ENCODE measurements at regions not wholly inside any gene's neighbourhood (a gene's known extent, or its start where the extent isn't known, plus 50 kb on each side); places are given as distances from the start of the nearest gene placed in this dataset.

DNA sequence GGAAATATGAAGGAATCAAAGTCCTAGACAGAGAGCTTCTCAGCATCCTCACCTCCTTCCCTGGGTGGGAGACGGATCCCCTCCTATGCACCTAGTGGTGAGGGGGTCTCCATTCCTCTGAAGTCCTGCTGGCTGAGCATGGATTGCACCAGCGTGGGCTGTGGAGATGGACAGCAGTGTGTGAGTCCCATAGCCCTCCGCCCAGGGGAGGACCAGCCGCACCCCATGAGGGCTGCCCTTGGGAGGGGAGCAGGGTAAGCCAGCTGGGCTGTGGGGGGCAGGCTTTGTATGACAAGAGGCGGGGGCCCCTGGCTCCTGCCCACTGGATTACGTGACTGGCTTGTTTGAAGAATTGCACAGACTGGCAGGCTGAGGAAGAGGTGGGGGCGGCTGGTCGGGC, 768.2 kb downstream of the GALR1 start:
- Histone ChIP-seq H3K27ac (ENCODE audit: low read depth, low read length) (no peak overlapping the region), H3K4me1 (ENCODE audit: control insufficient read depth in 5 of 5, insufficient read depth in 5 of 5, low read length in 5 of 5) (no peaks in the 10 kb centered on the region)

DNA sequence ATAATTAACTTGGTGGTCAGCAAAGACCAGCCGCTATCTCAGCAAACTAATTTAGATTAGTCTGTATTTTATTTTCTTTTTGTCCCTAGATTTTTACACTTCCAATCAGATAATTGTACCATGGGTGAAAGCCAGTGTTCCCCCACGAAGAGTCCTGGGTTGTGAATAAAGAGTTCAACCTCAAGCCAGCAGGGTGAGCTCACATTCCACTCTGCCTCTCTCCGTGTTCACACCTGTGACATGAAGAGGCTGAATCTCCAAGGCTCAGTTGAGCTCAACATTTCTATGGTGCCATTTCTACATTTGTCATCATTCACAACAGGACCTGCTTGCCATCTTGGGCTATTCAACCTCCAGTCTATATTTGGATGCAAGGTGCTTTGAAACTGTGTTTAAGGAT, 771.5 kb downstream of the GALR1 start:
- Histone ChIP-seq H3K27ac (ENCODE audit: low read depth, low read length) (no peak overlapping the region), H3K36me3 (ENCODE audit: control insufficient read depth in 5 of 5, insufficient read depth in 5 of 5, low read length in 5 of 5) (no peaks in the 10 kb centered on the region), H3K4me1 (ENCODE audit: control insufficient read depth in 5 of 5, insufficient read depth in 5 of 5, low read length in 5 of 5) (no peaks in the 10 kb centered on the region)

More for the DNA sequence above, 768.2 kb downstream of the GALR1 start:
- Histone ChIP-seq H3K9ac (ENCODE audit: low read length in 5 of 5) (no peak overlapping the region), H3K4me3 (ENCODE audit: low read depth in 1 of 5, low read length in 5 of 5) (no peak overlapping the region), H3K9me3 (ENCODE audit: control insufficient read depth in 5 of 5, low read length in 5 of 5) (no peaks in the 10 kb centered on the region), H3K36me3 (ENCODE audit: control insufficient read depth in 5 of 5, insufficient read depth in 5 of 5, low read length in 5 of 5) (no peaks in the 10 kb centered on the region), H3K27me3 (ENCODE audit: control insufficient read depth in 5 of 5, insufficient read depth in 4 of 5, low read length in 5 of 5) (peaks cover 3 to 8% (median 5%) of the 10 kb centered on the region in 5 donors)

DNA sequence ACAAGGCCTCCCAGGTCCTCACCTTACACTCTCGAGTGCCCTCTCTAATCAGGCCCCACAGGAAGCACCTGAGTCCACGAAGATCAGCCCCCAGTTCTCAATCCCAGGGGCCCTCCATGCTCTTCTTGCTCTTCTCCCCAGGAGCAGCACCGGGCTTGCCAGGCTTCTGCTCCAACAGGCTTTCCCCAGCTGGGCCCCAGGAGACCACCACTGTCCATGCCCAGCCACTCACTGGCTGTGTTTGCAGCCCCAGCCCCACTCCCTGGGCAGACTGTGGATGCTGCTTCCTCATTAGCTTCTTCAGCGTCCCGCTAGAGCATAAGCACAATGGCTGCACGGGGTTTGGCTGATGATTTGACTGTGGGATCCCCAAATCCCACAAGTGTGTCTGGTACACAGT, 781.9 kb downstream of the GALR1 start:
- H3K36me3 ChIP-seq (ENCODE audit: control insufficient read depth in 5 of 5, insufficient read depth in 5 of 5, low read length in 5 of 5), result no peaks in the 10 kb centered on the region
- H3K27me3 ChIP-seq (ENCODE audit: control insufficient read depth in 5 of 5, insufficient read depth in 4 of 5, low read length in 5 of 5), result no peaks in the 10 kb centered on the region
- H3K4me1 ChIP-seq (ENCODE audit: control insufficient read depth in 5 of 5, insufficient read depth in 5 of 5, low read length in 5 of 5), result no peaks in the 10 kb centered on the region
- H3K27ac ChIP-seq (ENCODE audit: low read depth, low read length), result no peak overlapping the region
- peaks cover 0 to 3% (median 0%) of the 10 kb centered on the region in 5 donors for H3K9me3 ChIP-seq (ENCODE audit: control insufficient read depth in 5 of 5, low read length in 5 of 5)
- H3K4me3 ChIP-seq (ENCODE audit: low read depth in 1 of 5, low read length in 5 of 5), result no peak overlapping the region
- no peak overlapping the region for H3K9ac ChIP-seq (ENCODE audit: low read length in 5 of 5)

More for the DNA sequence above, 771.5 kb downstream of the GALR1 start:
- peaks cover 2 to 8% (median 5%) of the 10 kb centered on the region in 5 donors for H3K27me3 ChIP-seq (ENCODE audit: control insufficient read depth in 5 of 5, insufficient read depth in 4 of 5, low read length in 5 of 5)
- no peaks in the 10 kb centered on the region for H3K9me3 ChIP-seq (ENCODE audit: control insufficient read depth in 5 of 5, low read length in 5 of 5)
- no peak overlapping the region for H3K4me3 ChIP-seq (ENCODE audit: low read depth in 1 of 5, low read length in 5 of 5)
- H3K9ac ChIP-seq (ENCODE audit: low read length in 5 of 5), result no peak overlapping the region

DNA sequence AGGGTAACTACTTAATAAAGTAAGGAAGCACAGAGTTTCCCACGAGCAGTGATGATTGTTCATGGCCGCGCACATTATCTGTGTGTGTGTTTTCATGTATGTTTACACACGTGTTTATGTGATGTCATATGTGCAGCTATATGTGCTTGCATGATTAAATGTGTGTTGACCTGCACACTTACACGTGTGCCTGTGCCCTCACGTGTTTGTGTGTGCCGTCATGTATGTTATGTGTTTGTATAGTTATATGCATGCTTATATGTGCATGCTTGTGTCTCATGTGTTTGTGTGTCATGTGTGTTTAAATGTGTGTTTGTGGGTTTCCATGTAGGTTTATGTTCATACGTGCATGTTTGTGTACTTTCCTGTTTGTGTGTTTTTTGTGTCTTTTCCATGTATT, 782.3 kb downstream of the GALR1 start:
- no peak overlapping the region for H3K4me3 ChIP-seq (ENCODE audit: low read depth in 1 of 5, low read length in 5 of 5)
- H3K9ac ChIP-seq (ENCODE audit: low read length in 5 of 5), result no peak overlapping the region
- no peak overlapping the region for H3K27ac ChIP-seq (ENCODE audit: low read depth, low read length)
- H3K27me3 ChIP-seq (ENCODE audit: control insufficient read depth in 5 of 5, insufficient read depth in 4 of 5, low read length in 5 of 5), result no peaks in the 10 kb centered on the region
- H3K9me3 ChIP-seq (ENCODE audit: control insufficient read depth in 5 of 5, low read length in 5 of 5), result peaks cover 0 to 3% (median 0%) of the 10 kb centered on the region in 5 donors
- H3K36me3 ChIP-seq (ENCODE audit: control insufficient read depth in 5 of 5, insufficient read depth in 5 of 5, low read length in 5 of 5), result no peaks in the 10 kb centered on the region
- no peaks in the 10 kb centered on the region for H3K4me1 ChIP-seq (ENCODE audit: control insufficient read depth in 5 of 5, insufficient read depth in 5 of 5, low read length in 5 of 5)

DNA sequence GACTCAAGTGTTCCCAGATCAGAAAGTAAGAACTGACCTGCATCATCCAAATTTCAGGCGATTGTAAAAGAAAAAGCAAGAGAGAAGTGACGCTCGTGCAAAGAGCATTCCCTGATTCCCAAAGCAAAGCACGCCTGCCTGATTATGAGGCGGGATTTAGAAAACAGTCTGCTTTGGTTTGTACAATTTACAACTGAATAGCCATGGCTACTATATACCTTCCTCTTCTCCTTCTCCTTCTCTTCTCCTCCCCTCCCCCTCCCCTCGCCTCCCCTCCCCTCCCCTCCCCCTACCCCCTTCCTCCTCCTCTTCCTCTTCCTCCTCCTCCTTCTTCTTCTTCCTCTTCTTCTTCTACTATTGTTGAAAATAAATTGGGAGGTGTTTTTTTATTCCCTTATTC, 782.9 kb downstream of the GALR1 start:
- Histone ChIP-seq H3K9me3 (ENCODE audit: control insufficient read depth in 5 of 5, low read length in 5 of 5) (peaks cover 0 to 3% (median 0%) of the 10 kb centered on the region in 5 donors), H3K27ac (ENCODE audit: low read depth, low read length) (no peak overlapping the region), H3K9ac (ENCODE audit: low read length in 5 of 5) (no peak overlapping the region), H3K4me3 (ENCODE audit: low read depth in 1 of 5, low read length in 5 of 5) (no peak overlapping the region), H3K4me1 (ENCODE audit: control insufficient read depth in 5 of 5, insufficient read depth in 5 of 5, low read length in 5 of 5) (no peaks in the 10 kb centered on the region), H3K36me3 (ENCODE audit: control insufficient read depth in 5 of 5, insufficient read depth in 5 of 5, low read length in 5 of 5) (no peaks in the 10 kb centered on the region), H3K27me3 (ENCODE audit: control insufficient read depth in 5 of 5, insufficient read depth in 4 of 5, low read length in 5 of 5) (no peaks in the 10 kb centered on the region)

DNA sequence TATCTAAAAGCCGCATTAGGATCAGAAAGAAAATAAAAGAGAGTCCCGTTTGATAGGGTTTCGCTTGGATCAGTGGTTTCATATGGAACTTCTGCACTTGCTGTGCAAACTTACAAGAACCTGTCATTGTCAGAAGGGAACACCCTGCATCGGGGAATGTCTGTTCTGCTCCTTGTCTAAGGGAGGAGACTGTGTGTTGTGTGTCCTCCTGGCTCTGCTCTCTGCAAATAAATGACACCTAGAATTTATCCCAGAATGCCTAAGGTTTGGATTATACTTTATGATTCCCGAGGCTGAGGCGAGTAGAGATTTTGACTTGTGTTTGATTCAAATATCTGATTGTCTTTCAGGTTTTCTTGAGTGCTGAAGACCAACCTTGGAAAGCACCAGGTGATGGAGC, 785.1 kb downstream of the GALR1 start:
- no peaks in the 10 kb centered on the region for H3K36me3 ChIP-seq (ENCODE audit: control insufficient read depth in 5 of 5, insufficient read depth in 5 of 5, low read length in 5 of 5)
- no peak overlapping the region for H3K9ac ChIP-seq (ENCODE audit: low read length in 5 of 5)
- no peaks in the 10 kb centered on the region for H3K4me1 ChIP-seq (ENCODE audit: control insufficient read depth in 5 of 5, insufficient read depth in 5 of 5, low read length in 5 of 5)
- no peak overlapping the region for H3K27ac ChIP-seq (ENCODE audit: low read depth, low read length)
- H3K27me3 ChIP-seq (ENCODE audit: control insufficient read depth in 5 of 5, insufficient read depth in 4 of 5, low read length in 5 of 5), result no peaks in the 10 kb centered on the region
- peaks cover 0 to 4% (median 3%) of the 10 kb centered on the region in 5 donors for H3K9me3 ChIP-seq (ENCODE audit: control insufficient read depth in 5 of 5, low read length in 5 of 5)
- no peak overlapping the region for H3K4me3 ChIP-seq (ENCODE audit: low read depth in 1 of 5, low read length in 5 of 5)

DNA sequence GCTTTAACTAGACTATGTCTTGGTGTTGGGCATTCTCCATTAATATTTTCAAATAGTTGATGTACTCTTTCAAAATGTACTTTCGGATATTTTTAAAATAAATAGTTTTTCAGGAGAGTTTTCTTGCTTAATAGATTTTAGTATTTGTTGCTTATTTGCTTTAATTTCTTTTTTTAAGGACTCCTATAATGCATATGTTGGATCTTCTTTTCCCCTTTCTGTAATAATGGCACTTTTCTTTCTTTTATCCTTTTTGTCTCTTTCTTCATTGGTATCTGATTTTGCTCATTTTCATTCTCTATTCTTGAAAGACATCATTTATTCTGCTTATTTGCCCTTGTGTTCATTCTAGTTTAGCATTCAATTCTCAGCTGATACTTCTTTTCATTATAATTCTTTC, 791.6 kb downstream of the GALR1 start:
- Histone ChIP-seq H3K27ac (ENCODE audit: low read depth, low read length) (no peak overlapping the region), H3K4me1 (ENCODE audit: control insufficient read depth in 5 of 5, insufficient read depth in 5 of 5, low read length in 5 of 5) (no peaks in the 10 kb centered on the region), H3K9me3 (ENCODE audit: control insufficient read depth in 5 of 5, low read length in 5 of 5) (peaks cover 12 to 35% (median 27%) of the 10 kb centered on the region in 5 donors), H3K36me3 (ENCODE audit: control insufficient read depth in 5 of 5, insufficient read depth in 5 of 5, low read length in 5 of 5) (no peaks in the 10 kb centered on the region), H3K27me3 (ENCODE audit: control insufficient read depth in 5 of 5, insufficient read depth in 4 of 5, low read length in 5 of 5) (peaks cover 0 to 2% (median 0%) of the 10 kb centered on the region in 5 donors), H3K4me3 (ENCODE audit: low read depth in 1 of 5, low read length in 5 of 5) (no peak overlapping the region), H3K9ac (ENCODE audit: low read length in 5 of 5) (no peak overlapping the region)

DNA sequence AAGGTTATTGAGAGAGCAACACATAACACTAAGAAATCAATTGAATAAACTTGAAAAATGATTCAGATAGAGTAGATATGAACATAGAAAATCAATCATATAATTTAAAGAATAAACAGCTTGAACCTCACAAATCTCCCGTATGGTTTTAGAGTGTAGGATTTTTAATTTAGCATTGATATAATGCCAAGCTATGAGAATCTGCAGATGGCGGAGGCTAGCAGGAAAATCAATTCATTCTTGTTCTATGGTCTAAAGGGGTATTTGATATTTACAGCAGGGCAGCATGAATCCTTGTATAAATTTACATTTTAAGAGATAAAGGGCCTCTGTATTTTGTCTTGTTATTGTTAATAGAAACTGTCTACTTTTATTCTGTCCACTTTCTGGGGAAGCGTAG, 797.0 kb downstream of the GALR1 start:
- Histone ChIP-seq H3K9me3 (ENCODE audit: control insufficient read depth in 5 of 5, low read length in 5 of 5) (peaks cover 2 to 18% (median 11%) of the 10 kb centered on the region in 5 donors), H3K36me3 (ENCODE audit: control insufficient read depth in 5 of 5, insufficient read depth in 5 of 5, low read length in 5 of 5) (no peaks in the 10 kb centered on the region), H3K4me1 (ENCODE audit: control insufficient read depth in 5 of 5, insufficient read depth in 5 of 5, low read length in 5 of 5) (no peaks in the 10 kb centered on the region), H3K27me3 (ENCODE audit: control insufficient read depth in 5 of 5, insufficient read depth in 4 of 5, low read length in 5 of 5) (peaks cover 0 to 12% (median 0%) of the 10 kb centered on the region in 5 donors), H3K9ac (ENCODE audit: low read length in 5 of 5) (no peak overlapping the region), H3K27ac (ENCODE audit: low read depth, low read length) (no peak overlapping the region), H3K4me3 (ENCODE audit: low read depth in 1 of 5, low read length in 5 of 5) (no peak overlapping the region)

DNA sequence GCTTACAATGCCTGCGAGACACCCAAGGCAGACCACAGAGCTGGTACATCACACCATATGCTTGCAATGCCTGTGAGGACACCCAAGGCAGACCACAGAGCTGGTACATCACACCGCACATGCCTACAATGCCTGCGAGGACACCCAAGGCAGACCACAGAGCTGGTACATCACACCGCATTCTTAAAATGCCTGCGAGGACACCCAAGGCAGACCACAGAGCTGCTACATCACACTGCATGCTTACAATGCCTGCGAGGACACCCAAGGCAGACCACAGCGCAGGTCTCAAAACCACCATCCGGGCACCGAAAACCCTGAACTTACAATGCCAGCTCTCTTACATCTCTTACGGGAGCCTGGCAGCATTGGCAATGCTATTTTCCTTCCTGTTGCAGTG, 799.6 kb downstream of the GALR1 start:
- Histone ChIP-seq H3K27ac (ENCODE audit: low read depth, low read length) (no peak overlapping the region), H3K36me3 (ENCODE audit: control insufficient read depth in 5 of 5, insufficient read depth in 5 of 5, low read length in 5 of 5) (no peaks in the 10 kb centered on the region), H3K4me1 (ENCODE audit: control insufficient read depth in 5 of 5, insufficient read depth in 5 of 5, low read length in 5 of 5) (no peaks in the 10 kb centered on the region), H3K4me3 (ENCODE audit: low read depth in 1 of 5, low read length in 5 of 5) (no peak overlapping the region), H3K9me3 (ENCODE audit: control insufficient read depth in 5 of 5, low read length in 5 of 5) (no peaks in the 10 kb centered on the region), H3K9ac (ENCODE audit: low read length in 5 of 5) (no peak overlapping the region), H3K27me3 (ENCODE audit: control insufficient read depth in 5 of 5, insufficient read depth in 4 of 5, low read length in 5 of 5) (peaks cover 0 to 10% (median 0%) of the 10 kb centered on the region in 5 donors)

DNA sequence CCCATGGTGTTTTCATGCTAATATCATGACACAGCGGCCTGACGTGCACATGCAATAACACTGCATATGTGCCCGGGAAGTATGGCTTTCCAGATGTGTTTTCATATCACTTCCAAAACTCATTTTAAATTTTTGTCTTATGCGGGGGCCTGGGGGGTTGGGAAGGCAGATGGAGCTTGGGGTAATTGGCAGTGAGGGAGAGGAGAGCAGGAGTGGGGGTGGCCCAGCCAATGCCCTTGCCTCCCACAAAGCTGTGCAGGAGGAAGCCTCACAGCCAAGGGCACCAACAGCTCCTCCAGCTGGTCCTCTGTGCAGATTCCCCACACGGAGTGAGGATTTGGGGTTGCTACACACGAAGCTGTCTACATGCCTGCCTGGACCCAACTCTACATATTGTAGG, 805.2 kb downstream of the GALR1 start:
- Histone ChIP-seq H3K27ac (ENCODE audit: low read depth, low read length) (no peak overlapping the region), H3K36me3 (ENCODE audit: control insufficient read depth in 5 of 5, insufficient read depth in 5 of 5, low read length in 5 of 5) (no peaks in the 10 kb centered on the region), H3K27me3 (ENCODE audit: control insufficient read depth in 5 of 5, insufficient read depth in 4 of 5, low read length in 5 of 5) (peaks cover 0 to 5% (median 2%) of the 10 kb centered on the region in 5 donors), H3K9ac (ENCODE audit: low read length in 5 of 5) (no peak overlapping the region), H3K4me3 (ENCODE audit: low read depth in 1 of 5, low read length in 5 of 5) (no peak overlapping the region), H3K9me3 (ENCODE audit: control insufficient read depth in 5 of 5, low read length in 5 of 5) (no peaks in the 10 kb centered on the region), H3K4me1 (ENCODE audit: control insufficient read depth in 5 of 5, insufficient read depth in 5 of 5, low read length in 5 of 5) (no peaks in the 10 kb centered on the region)

DNA sequence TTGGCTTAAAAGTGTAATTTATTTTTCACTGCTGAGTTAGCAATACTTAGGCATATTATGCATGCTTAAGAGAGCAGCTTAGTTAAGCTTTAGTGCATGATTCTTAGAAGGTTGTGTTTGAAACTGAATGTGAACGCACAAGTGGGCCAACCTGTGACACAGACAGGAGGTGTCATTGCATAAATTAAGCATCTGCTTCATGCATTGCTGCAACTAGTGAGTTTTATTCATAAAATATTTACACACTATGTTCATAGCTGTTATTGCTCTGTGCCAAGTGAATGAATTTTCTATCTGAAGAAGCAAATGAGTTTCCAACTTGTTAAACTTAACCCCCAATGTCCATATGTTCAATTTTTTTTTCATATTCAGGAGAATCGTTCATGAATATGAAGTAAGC, 806.4 kb downstream of the GALR1 start:
- Histone ChIP-seq H3K27ac (ENCODE audit: low read depth, low read length) (no peak overlapping the region), H3K36me3 (ENCODE audit: control insufficient read depth in 5 of 5, insufficient read depth in 5 of 5, low read length in 5 of 5) (no peaks in the 10 kb centered on the region), H3K9ac (ENCODE audit: low read length in 5 of 5) (no peak overlapping the region), H3K4me3 (ENCODE audit: low read depth in 1 of 5, low read length in 5 of 5) (no peak overlapping the region), H3K4me1 (ENCODE audit: control insufficient read depth in 5 of 5, insufficient read depth in 5 of 5, low read length in 5 of 5) (no peaks in the 10 kb centered on the region), H3K9me3 (ENCODE audit: control insufficient read depth in 5 of 5, low read length in 5 of 5) (no peaks in the 10 kb centered on the region), H3K27me3 (ENCODE audit: control insufficient read depth in 5 of 5, insufficient read depth in 4 of 5, low read length in 5 of 5) (peaks cover 0 to 4% (median 2%) of the 10 kb centered on the region in 5 donors)
